ENCODE measurements at regions not wholly inside any gene's neighbourhood (a gene's known extent, or its start where the extent isn't known, plus 50 kb on each side); places are given as distances from the start of the nearest gene placed in this dataset.

DNA sequence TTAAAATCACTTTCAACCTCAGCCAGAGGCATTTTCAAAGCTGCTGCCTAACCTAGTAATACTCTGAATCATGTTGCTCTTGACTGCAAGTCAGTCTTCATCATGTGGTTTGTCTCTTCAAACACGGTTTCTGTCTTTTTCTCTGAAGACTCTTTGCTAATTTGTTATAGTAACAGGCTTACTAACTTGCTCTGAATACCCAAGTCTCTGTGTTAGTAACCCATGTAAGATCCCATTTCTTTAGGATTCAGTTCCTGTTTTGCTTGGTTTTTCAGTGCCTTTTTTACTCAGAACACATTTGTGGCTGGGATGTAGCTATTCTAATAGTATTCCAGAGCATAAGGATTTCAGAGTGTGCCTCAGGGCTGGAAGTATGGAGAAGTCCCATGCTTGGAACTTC is 1450.6 kb upstream of the IGFBP7 start:
- no peak for DNase-seq (ENCODE audit: low read depth, low spot score)

DNA sequence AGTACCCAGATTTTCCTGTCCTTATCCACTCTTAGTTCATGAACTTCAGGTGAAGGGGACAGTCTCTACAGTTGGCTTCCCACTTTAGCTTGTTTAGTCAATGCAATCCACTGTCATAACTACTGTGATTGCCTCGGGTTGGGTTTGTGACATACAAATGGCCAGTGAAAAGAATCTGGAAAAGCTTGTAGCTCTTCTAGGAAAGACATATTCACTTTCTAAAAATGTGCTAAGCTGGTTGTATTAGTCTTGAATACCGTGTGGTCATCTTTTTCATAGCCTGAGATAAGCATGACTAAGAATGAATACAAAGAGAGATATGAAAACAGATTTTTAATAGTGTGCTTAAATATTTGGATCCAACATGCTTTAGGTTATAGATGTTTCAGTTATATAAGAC is 1443.5 kb upstream of the IGFBP7 start:
- DNase-seq (ENCODE audit: low read depth, low spot score) = no peak

DNA sequence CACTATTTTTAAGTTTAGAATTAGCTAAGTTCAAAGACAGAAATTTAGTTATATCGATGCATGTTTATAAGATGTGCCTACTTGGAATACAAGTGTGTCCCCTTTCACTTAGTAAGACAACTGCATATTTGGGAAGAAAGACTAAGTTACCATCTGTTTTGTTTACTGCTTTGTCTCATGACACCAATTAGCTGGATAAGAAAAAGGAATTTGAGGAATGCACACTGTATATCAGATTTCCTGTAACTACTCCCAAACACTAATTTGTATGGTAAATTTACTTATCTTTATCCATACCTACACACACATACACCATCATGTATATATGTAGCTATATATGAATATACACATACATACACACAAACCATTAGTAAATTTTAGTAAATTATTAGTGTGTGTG is 1442.8 kb upstream of the IGFBP7 start:
- no peak for DNase-seq (ENCODE audit: low read depth, low spot score)

DNA sequence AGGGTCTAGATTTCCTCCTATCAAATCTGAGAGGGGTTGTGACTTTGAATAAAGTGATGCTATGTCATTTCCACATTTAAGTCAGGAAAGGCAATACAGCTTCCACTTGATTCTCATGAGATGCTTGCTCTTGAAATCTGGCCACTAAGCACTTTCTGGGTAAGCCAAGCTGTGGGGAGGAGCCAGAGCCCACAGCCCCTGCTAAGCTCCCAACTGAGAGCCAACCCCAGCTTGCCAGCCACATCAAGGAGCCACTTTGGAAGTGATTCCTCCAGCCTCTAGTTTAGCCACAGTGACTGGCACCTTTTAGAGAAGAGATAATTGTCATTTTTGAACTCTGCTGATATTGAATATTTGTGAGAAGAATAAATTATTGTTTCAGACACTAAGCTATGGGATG is 1441.5 kb upstream of the IGFBP7 start:
- DNase-seq (ENCODE audit: low read depth, low spot score) = no peak

DNA sequence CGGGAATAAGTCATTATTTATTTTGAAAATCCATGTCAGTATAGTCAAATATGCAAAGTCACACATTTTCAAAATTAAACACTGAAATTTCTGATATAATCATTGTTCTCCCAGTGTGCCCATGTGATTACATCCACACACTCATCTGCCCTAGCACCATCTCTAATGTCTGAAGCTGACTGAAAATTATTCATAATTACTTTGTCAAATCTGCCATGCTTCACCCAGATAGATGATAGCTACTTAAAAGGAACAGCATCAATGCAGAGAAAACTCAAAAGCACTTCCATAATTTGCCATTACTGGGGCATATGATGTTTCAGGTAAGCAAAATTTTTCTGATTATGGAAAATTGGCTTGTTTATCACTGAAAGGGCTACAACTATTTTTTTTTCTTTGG is 1433.3 kb upstream of the IGFBP7 start:
- no peak for DNase-seq (ENCODE audit: low read depth, low spot score)

DNA sequence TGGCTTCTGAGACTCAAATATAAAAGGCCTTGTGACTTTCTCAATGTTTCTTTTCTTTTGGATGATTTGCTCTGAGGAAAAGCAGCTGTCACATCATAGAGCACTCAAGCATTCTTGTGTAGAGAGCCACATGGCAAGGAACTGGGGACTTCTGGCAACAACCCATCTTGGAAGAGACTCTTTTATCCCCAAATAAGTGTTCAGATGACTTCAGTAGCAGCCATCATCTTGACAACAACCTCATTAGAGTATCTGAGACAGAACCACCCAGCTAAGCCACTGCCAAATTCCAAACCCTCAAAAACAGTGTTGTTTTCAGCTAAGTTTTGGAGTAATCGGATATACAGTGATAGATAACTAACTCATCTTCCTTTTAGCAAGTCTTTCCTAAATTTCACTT is 1431.7 kb upstream of the IGFBP7 start:
- DNase-seq (ENCODE audit: low read depth, low spot score) = no peak

DNA sequence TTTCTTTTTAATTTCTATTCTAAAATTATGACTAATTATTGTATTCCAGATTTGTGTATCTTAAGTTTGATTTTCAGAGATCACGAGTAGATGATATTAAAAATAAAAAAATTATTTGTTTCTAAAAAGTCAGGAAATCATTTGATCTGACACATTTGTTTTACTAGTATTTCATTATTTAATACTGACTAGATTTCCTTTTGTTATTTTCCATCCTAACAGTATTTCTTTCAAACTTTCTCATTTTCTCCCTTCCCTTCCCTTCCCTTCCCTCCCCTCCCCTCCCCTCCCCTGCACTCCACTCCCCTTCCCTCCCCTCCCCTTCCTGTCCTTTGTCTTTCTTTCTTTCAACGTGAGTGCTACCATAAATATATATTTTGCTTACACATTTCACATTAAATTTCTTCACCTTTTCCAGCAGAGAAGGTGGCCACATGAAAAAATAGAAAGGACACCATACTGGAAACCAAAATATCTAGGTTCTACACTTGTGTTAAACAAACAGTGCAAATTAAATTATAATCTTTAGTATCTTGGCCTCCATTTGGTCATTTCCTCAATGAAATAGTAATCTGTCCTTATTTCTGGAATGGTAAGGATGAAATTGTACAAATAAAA is 1412.7 kb upstream of the IGFBP7 start:
- DNase-seq (ENCODE audit: low read depth, low spot score) = no peak

DNA sequence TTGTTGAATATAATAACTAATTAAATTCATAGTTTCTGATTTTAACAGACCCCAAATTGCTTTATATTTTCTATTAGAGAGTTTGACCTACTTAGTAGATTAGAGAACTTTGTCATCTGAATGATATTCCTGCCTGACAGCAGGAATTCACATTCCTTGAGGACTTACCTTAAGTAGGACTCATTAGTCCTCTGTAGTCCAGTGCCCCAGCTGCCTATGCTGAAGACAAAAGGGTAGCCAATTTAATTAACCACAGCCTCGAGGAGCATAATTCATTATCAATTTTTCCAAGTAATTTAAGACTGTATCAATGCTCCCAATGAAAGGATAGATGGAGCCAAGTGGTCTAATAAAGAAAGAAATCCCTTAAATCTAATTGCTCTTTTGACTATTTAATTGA is 1405.0 kb upstream of the IGFBP7 start:
- DNase-seq (ENCODE audit: low read depth, low spot score) = no peak

DNA sequence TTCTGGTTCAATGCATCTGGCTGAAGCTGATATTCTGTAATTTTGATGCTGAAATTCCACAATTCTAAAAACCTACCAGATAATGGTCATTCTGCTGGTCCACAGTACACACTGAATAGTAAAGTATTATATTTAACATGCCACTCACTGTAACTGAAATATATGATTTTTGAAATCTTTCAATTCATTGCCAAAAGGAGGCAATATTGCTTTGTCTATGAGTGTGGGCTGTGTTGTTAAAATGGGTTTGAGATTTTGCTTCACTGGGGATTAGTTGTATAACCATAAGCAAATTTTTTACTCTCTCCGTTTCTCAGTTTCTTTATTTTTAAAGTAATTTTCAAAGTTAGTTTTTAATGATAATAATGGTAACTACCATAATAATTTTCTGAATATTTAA is 1404.1 kb upstream of the IGFBP7 start:
- no peak for DNase-seq (ENCODE audit: low read depth, low spot score)

DNA sequence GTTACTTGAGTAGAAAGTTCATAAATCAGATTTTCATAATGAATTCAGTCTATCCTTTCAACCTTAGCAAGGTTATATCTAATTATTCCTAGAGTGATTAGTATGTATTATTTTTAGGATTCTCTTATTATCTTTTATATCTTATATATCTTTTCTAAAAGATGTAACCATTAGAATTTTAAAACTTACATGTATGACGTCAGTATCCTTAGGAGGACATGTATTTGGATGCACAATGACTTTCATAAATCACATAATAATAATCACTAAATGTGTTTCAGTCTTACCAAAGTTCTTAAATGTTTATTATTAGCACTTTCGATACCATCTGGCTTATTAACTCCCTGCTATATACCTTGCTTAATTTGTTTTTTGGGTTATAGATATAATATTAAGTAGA is 1400.5 kb upstream of the IGFBP7 start:
- DNase-seq (ENCODE audit: low read depth, low spot score) = no peak

DNA sequence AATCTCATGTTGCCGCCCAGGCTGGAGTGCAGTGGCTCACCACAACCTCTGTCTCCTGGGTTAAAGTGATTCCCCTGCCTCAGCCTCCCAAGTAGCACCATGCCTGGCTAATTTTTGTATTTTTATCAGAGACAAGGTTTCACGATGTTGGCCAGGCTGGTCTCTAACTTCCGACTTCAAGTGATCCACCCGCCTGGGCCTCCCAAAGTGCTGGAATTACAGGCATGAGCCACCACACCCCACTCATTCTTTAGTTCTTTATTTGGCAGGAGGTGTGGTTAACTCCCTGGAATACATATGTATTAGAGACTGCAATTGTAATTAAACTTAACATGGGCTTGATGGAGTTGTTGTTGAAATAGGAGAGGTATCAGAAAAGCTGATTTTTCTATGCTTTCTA is 1396.9 kb upstream of the IGFBP7 start:
- DNase-seq (ENCODE audit: low read depth, low spot score) = no peak

DNA sequence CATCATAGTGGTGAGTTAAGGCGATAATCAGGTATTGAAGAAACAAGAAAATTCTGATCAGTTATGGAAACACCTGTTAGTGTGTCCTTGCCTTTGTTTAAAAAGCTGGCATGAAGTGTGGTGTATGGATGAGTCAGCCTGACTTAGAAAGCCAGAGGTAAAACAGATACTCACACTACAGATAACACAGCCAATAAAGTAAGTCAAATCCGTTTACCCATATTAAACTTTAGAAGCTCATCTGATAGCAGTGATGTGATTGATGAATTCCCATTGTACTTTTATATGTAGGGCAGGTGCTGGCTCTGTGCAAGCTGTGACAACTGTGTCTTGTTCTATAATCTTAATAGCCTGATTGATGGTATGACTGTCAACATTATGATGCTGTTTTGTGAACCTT is 1392.7 kb upstream of the IGFBP7 start:
- DNase-seq (ENCODE audit: low read depth, low spot score) = no peak

DNA sequence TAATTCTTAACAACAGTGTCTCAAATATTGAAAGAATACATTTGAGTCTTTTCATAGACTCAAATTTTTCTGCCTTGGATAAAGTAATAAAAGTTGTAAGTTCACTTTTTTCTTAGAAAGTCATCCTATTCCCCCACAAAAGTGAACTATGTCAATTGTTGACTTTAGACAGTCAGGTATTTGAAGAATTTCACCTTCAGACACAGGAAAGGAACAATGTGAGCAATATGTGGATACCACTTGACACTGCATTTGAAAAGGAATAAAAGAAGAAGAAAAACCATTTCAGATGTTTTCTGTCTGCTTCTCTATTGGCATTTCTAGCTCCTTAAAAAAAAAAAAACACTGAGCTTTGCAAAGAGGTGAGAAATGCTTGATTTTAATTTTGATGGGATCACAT is 1389.0 kb upstream of the IGFBP7 start:
- no peak for DNase-seq (ENCODE audit: low read depth, low spot score)

DNA sequence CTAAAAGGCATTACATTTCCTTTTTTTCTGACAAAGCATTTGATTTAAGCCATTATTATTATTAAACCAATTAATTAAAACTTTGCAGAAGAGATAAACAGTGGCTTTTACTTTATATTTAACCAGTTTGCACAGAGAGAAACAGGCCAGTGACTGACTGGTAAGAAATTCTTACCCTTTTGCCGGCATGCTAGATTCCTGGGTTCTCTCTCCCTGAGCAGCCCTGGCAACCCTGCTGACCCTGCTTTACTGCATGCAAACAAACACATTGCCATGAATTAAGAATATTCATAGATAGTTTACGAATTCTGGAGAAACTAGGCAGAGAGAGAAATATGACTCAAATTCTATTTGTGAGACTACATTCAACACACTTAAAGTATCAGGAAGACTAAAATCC is 1381.4 kb upstream of the IGFBP7 start:
- DNase-seq (ENCODE audit: low read depth, low spot score) = no peak

DNA sequence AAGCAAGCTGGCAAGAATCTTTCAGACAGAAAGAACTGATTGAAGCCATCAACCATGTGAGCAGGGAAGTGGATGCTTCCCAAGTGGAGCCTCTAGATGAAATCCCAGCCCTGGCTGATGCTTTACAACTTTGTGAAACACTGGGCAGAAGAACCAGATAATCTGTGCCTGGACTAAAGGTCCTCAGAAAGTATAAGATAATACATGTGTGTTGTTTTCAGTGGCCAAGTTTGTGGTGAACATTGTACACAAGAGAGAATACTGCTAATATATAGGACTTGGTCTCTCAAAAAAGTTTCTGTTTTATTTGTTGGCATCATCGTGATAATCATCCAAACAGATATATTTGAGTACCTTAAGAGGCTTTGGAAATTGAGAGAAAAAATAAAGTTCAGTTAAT is 1367.8 kb upstream of the IGFBP7 start:
- no peak for DNase-seq (ENCODE audit: low read depth, low spot score)

DNA sequence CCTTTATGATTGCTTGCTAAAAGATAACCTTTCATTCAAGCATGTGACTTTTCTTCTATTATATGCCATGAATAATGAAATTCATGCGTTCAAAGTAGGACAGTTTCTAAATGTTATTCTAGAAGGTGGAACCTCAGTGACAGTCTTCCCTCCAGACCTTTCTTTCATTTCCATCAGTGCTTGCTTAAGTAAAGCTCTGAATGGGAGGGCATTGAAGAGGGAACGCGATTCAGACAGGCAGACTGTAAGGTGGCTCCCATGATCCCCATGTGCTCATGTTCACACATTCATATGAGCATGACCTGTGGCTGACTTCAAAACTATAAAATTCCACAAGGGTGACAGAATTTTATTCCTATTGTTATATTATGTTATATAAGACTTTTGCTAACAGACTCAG is 1367.3 kb upstream of the IGFBP7 start:
- no peak for DNase-seq (ENCODE audit: low read depth, low spot score)

DNA sequence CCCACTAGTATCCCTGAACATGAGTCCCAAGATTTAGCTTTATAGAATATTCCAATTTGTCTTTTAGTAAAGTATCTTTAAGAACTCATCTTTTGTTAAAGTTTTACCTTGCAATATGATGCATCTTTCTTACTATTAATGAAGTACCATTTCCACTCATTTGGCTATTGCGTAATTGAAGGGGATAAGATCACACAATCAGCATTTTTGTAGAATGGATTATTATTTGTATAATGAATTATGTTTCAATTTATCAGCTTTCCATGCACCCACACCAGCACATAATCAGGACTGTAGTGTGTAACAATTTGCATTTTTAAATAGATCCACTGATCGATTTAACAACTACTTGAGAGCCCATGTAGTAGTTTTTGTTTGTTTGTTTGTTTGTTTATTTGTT is 1364.9 kb upstream of the IGFBP7 start:
- DNase-seq (ENCODE audit: low read depth, low spot score) = no peak

DNA sequence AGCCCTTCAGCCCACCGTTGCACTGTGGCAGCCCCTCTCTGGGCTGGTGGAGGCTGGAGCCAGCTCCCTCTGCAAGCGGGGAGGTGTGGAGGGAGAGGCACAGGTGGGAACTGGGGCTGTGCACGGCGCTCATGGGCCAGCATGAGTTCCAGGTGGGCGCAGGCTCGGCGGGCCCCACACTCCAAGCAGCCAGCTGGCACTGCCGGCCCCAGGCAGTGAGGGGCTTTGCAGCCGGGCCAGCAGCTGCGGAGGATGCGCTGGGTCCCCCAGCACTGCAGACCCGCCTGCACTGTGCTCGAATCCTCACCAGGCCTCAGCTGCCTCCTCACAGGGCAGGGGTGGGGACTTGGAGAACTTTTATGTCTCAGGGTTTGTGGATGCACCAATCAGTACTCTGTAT is 1354.8 kb upstream of the IGFBP7 start:
- DNase-seq (ENCODE audit: low read depth, low spot score) = no peak

DNA sequence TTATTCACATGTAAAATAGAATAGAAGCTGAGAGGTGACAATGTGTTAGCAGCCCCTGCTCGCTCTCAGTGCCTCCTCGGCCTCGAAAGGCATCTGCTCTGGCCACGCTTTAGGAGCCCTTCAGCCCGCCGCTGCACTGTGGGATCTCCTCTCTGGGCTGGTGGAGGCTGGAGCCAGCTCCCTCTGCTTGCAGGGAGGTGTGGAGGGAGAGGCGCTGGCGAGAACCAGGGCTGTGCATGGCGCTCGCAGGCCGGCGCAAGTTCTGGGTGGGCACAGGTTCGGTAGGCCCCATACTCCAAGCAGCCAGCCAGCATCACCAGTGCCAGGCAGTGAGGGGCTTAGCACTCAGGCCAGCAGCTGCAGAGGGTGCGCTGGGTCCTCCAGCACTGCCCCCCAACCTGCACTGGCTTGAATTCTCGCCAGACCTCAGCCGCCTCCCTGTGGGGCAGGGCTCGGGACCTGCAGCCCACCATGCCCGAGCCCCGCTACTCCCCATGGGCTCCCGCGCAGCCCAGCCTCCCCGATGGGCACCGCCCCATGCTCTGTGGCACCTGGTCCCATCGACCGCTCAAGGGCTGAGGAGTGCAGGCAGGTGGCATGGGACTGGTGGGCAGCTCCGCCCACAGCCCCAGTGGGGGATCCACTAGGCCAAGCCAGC is 1346.7 kb upstream of the IGFBP7 start:
- no peak for DNase-seq (ENCODE audit: low read depth, low spot score)

DNA sequence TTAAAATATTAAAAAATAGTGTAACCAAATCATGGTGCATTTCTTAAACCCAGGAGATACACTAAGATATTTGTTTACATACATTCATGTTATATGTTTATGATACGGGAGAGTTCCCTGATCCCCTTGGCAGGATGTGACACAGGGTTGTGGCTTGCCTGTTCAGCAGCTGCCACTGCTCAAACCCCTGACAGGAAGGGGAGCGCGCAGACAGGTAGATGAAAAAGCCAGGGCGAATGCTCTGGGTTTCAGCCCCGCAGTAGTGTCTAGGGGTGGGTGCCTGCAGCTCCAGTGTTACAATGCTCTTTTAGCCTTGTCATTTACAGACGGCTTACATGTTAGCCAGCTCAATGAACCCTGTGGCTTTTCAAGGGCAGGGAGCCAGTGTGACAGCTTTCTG is 1343.8 kb upstream of the IGFBP7 start:
- no peak for DNase-seq (ENCODE audit: low read depth, low spot score)

DNA sequence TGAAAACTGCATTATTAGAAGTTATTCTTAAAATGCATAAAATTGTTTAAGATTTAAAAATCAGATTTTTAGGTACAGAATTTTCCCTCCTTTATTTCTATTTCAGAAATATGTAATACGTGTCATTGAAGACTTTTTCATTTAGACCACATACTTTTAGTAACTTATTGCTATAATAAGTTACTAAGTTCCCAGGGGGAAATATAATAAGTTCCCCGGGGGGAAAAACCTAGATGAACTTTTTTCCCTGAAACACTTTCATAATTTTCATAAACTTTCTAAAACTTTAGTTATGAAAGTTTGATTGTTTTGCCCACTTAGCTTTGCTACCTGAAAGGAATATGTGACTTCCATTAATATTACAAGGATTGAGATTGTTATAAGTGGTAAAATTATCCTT is 1341.5 kb upstream of the IGFBP7 start:
- DNase-seq (ENCODE audit: low read depth, low spot score) = no peak

DNA sequence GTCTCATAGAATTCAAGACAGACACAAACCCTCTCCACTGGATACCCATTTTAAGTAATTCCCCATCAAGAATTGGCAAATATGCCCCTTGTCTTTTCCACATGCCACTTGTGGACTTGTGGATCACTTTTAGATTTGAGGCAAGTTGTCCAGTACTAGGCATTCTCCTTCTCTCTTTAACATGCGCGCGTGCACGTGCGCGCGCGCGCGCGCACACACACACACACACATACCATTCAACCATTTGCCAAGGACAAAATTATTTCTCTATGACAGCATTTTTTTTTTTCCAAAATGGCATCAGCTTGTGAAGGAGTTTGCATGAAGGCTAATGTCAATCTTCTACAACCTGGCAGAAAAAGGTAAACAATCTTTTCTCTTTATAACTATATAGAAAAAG is 1325.7 kb upstream of the IGFBP7 start:
- no peak for DNase-seq (ENCODE audit: low read depth, low spot score)

DNA sequence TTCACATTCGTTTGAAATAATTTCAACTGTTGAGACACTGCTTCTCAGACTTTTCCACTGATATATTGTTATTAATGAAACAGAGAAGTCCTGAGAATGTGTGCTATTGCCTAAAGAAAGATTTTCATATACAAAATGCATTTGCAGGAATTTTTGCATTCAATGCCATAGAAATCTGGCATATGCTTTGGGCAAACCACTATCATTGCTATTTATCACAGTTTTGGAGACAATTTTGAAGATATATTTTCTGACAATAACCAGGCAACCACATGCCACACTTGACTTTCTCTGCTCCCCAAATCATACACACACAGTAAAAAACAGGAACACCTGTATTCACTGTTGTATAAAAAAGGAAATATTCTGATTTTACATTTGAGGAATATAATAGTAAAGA is 1303.7 kb upstream of the IGFBP7 start:
- DNase-seq (ENCODE audit: low read depth, low spot score) = no peak

DNA sequence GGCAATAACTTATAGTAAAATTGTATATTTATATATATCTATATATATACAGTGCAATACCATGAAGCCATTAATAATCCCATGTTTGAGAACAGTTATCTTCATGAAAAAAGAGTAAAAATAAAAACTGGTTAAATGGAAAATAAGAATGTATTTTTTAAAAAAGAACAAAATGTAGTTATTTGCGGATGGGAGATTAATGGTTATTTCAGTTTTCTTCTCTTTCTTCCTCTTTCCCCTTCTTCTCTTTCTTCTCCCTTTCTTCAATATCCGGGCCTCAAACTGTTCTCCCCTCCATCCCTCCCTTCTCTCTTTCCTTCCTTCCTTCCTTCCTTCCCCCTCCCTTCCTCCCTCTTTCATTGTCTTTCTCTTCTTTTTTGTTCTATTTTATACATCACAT is 1301.7 kb upstream of the IGFBP7 start:
- no peak for DNase-seq (ENCODE audit: low read depth, low spot score)

All from smooth muscle cell of the brain vasculature (primary cell).